Posterior vena cava (tissue), 2 donors: ENCODE measurements at regions not wholly inside any gene's neighbourhood (a gene's known extent, or its start where the extent isn't known, plus 50 kb on each side); places are given as distances from the start of the nearest gene placed in this dataset.

ENCODE experiments used
- DNase-seq: peaks from one replicate; pipeline ENCODE4 v3.0.0-alpha.2; 2020; ENCODE audit warnings: low spot score
- intact Hi-C, 2 donors: fragments of 100-400 bp; cut with DNase I; formaldehyde crosslinking; loops; one replicate each; pipeline versions ENCODE4 v1.14.1 to v1.14.2; 2022 to 2023
- donor health status: DM: yes; HTN: yes; CAD: no.
- donor health status: DM: yes; HTN: yes; CAD: no.

DNA sequence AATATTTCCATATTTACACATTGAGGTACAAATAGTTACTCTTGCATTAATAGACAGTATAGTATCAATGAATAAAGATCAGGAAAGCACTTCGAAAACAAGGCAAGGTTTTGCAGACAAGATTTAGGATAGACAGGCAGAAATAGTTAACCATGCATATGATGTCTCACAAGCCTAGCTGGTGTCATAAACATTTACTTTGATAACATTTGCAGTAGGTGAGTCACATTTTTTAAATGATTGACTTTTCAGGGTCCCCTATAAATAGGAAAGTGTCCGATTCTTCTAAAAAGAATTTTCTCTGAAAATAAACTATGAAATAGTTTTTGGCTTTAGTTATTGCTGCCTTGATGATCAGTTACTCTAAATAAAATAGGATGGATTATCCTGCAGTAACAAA, 162.1 kb downstream of the SNX18 start:
- intact Hi-C loops, result no loop called here
- no peak for DNase-seq

DNA sequence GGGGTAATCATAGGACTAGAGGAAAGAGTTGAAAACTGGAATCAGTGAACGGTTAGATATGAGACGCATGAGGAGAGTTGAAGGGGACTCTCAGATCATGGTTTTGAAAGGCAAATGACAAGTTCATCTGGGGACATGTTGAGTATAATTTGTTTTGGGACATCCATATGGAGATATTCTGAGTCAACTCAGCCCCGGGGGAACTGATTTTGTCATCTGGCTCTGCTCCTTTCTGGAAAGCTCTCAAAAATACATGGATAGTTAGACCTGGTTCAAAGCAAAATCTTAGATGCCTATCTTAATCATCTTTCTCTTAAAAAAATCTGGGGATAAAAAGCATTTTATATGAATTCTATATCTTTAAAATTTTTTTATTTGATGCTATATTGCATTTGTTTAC, 161.2 kb downstream of the SNX18 start:
- intact Hi-C loops, result no loop called here
- DNase-seq, result no peak

DNA sequence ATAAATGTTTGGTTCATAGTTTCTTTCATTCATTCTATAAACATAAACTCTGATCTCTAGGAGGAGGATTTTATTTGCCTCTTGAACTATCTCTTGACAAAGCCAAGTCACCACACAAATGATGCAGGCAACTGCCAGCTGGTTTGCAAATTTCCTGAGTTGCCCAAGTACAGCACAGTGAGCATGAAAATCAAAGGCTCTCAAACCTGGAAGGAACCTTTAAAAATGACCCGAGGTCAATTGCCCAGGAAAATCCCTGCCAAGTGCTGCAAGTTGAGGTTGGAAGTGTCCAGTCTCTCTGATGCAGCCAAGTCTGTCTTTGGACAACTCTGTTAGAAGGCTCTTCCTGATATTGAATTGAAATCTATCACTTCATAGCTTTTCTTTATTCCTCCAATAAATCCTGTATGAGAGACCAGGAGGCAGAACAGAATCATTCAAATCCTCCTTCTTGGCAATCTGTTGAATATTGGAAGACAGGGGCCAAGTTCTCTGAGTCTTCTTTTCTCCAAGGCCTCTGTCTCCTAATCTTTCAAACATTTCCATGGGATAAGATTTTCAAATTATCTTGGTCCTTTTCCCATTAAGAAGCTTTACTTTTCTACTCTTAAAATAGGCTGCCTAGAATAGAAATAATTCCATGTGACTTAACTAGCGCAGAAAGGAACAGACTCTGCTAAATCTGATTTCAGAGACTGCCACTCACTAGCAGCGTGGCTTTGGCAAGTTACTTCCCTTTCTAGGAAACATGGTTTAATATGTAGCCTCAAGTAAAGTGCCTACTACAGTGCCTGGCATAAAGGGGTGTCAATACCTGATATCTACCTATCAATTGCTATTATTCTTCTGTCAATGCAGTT, 159.2 kb downstream of the SNX18 start:
- no peak for DNase-seq
- intact Hi-C loops, result no loop called here

DNA sequence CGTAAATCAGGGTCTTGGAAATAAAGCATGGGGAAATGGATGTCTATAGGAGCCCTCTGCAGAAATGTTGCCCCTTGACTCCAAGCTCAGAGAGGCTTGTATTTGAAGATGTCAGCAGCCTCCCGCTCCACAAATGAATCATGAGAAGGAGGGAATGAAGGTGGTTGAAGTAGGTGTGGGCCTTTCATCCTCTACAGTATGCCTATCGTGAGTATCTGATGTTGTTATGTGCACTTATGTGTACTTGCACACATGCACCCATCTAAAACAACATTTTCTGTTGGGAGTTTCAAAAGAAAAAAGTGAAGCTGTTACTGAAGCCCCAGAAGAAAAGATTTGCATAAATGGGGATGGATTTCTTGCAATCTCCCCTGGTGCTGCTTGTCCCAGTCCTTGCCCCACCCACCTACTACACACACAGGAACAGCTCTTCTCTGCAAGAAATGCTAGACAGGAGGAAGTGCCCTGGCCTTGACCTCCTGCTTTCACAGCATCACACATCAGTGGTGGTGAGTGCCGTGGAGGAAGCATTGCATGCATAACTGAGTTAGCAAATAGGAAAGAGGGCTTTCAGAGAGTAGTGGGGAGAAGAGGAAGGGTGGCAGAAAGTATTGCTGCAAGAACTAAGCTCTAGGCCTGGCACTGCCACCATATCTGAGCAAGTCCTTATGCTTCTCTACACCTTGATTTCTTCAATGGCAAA, 156.1 kb downstream of the SNX18 start:
- intact Hi-C loops, result no loop called here
- DNase-seq, result peak; percentile 87

DNA sequence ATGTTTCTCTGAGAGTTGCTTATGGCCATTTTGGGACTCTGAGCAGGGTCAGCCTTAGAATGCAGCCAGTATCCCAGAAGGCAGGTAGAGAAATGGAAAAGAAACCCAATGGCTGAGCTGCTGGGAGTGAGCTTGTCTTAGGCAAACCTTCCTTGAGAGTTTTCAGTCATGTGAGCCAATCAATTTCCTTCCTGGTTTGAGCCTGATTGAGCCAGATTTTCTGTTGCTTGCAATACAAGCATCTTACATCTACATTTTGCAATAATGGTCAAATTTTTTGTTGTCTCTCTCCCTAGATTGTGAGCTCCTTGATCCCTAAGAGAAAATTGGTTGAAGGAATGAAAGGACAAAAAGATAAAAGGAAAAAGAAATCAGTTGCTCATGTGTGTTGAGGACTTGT, 155.3 kb downstream of the SNX18 start:
- intact Hi-C loops, result no loop called here
- DNase-seq, result no peak

DNA sequence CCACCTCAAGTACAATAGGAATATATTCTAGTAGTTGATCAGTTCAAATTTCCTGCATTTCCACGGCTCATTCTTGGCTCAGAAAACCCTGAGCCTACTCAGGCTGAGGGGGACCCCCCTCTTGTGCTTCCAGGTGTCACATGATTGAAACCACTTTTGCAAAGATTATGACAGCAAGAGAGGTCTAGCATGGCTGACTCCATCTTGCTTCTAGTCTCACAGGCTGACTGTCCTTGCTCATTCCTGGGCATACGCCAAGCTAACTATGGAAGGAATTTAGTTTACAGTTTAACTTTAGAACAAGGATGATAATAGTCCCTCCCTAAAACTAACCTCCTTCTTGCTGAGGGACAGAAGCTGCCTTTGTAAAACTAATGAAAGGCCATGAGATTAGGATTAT, 154.1 kb downstream of the SNX18 start:
- intact Hi-C loops, result no loop called here

DNA sequence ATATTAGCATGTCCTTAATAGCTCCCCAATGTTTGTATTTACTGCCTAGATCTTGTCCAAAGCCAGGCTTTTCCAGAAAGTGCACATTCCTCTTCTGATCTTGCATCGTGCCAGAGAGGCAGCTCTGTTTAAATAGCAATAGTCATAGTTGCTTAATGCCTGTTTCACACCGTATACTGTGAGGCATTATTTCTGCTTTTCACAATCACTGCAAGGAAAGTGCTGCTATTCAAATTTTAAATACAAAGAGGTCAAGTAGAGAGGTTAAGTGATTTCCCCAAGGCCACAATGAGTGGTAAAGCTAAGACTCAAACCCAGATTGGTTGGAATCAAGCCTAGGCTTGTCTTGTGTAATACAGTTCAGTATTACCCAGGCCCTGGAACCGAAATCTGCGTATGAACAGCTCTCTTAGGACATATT, 153.6 kb downstream of the SNX18 start:
- no peak for DNase-seq
- intact Hi-C loops, result no loop called here

More for the DNA sequence above, 154.1 kb downstream of the SNX18 start:
- no peak for DNase-seq

DNA sequence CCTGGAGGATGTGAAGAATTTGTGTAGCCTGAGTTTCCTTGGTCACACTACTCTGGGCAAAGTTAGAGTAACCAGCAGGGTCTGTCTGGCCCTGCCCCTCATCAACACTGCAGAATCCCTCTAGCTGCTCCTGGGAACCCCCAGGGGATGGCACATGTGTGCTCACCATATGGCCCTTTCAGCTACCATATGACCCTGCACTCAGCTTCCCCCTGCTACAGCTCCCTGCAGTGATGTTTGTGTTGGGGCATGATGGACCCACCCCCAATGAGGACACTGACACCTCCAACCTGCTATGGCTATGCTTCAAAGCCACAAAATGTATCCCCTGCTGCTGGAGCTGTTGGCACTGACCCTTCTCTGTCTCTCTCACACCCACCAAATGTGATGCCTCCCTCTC, 152.7 kb downstream of the SNX18 start:
- intact Hi-C loops, result no loop called here
- DNase-seq, result no peak

DNA sequence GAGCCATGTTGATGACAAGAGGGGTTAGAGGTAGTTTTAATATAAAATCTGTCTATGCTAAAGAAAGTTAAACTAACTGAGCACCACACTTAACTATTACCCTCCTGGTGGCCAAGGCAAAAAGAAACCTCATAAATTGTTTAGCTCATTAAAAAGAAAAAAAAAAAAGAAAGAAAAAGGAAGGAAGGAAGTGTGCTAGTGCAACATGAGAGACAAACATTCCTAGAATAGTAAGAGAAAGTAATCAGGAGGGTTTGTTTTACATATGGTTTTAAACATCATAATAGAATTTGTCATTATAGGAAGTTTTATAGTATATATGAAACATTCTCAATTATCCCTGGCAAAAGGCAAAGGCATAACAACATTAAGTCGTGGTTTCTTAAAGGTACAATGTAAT, 152.3 kb downstream of the SNX18 start:
- intact Hi-C loops, result no loop called here
- DNase-seq, result no peak

DNA sequence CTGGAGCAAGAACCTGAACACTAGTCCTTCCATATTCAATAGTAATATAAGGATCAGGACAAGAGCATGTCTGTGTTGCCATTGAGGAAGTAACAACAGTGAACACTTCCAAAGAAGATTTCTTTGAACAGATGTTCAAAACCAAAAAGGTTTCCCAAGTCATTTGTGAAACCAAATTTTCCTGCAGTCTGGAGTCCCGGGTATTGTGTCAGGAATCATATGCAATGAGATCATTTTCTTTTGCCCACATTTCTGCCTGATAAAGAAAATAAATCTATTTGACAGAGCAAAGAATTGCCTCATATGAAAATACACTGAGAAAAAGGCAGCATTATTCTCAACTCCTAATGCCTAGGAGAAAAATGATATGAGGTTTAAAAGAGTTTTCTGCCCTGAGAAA, 151.7 kb downstream of the SNX18 start:
- no peak for DNase-seq
- intact Hi-C loops, result no loop called here

DNA sequence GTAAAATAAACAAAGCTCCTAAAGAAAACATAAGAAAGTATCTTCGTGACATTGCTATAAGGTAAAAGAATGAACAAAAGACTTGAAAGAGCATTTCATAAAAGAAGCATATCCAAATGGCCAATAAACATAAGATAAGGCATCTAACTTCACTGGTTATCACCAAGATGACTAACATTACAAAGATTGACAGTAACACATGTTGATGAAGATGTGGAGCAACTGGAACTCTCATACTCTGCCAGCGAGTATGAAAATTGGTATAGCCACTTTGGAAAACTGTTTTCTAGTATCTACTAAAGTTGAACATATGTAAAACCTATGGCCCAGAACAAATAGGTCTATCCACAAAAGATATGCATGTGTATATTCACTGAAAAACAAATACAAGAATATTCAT, 150.5 kb downstream of the SNX18 start:
- DNase-seq, result no peak
- intact Hi-C loops, result no loop called here

DNA sequence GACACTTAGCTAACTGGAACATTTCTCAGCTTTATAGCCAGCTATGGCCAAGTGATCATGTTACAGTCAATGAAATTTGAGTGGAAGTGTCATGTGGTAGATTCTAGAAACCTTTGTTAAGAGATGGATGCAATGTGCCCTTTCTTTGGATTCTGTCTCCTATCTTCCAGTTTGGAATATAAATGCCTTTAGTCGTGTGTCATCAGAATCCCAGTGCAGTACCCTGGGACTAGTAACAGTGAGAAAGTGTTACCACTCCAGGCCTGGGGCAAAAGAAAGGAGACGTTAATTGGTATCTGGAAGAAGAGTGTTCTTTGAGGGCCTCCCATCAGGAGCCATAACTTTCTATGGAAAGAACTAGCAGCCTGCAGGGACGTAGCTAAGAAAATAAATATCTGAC, 149.6 kb downstream of the SNX18 start:
- intact Hi-C loops, result no loop called here
- DNase-seq, result no peak

DNA sequence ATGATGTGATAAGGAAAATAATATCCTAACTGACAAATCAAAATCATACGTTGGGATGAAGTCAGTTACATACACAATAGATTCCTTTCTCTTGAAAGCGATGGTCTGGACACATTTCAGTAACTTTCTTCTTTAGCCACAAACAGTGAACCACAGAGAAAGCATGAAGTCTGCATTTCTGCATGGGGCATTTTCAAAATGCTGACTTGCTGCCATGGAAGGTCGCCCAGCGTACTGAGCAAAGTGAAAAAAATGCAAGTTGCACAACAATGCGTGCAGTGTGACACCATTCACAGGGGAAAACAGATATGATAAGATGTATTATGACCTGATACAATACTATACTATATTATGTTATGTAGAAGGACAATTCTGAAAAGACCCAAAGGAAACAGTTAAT, 146.3 kb downstream of the SNX18 start:
- peak; percentile 85 for DNase-seq
- intact Hi-C loops, result loop anchor here in 1 of 2 donors (5.0 kb wide), 1 partner anchor 38 kb away; no protein-coding TSS in a partner anchor

DNA sequence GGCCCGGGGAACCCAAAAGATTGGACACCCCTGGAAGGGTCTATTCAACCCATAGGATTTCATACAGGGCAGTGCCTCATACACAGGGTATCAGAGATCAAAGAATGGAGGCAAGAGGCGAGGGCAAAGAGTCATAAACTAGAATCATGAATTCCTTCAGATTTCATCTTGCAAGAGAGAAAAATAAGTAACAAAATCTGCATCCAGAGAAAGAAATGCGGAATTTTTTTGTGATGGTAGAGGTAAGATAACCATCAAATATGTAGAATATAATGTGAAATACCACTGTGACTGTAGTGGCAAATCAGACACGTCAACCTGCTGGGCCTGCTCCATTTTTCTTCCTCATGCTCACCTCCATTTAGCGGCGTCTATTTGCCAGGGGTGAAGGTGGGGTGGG, 143.6 kb downstream of the SNX18 start:
- intact Hi-C loops, result loop anchor here in 1 of 2 donors (5.0 kb wide), 1 partner anchor 41 kb away; no protein-coding TSS in a partner anchor
- no peak for DNase-seq

DNA sequence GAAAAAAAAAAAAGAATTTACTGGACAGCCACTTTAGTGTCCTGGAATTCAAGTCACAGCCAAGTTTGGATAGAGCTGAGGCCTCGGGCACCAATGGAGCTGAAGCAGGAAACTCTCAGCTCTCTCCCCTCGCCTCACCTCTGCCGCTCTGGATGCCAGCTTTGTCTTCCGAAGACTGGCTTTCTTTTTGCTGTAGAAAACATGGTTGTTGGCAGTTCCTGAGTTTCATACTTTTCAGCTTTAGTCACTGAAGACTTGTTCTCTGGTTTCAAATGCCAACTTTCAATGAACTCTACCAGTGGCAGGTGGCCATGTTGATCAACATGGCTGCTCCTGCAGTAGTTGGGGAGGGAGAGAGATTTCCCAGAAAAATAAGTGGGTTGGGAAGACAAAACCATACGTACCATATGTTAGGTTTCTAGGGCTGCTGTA, 142.2 kb downstream of the SNX18 start:
- DNase-seq, result no peak

DNA sequence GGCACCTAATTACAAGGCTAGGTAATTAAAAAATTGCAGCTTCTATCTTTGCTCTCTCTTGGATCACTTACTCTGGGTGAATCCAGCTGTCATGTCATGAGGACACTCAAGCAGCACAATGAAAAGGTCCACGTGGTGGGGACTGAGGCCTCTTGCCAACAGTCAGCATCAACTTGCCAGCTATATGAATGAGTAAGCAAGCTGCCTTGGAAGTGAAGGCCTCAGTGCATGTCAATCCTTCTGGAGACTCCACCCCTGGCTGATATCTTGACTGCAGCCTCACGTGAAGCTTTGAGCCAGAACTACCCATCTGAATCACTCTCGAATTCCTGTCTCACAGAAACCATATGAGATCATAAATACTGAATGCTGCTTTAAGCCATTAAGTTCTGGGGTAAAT, 140.5 kb downstream of the SNX18 start:
- DNase-seq, result no peak
- intact Hi-C loops, result no loop called here

More for the DNA sequence above, 142.2 kb downstream of the SNX18 start:
- intact Hi-C loops, result loop anchor here in 1 of 2 donors (5.0 kb wide), 1 partner anchor 43 kb away; no protein-coding TSS in a partner anchor

DNA sequence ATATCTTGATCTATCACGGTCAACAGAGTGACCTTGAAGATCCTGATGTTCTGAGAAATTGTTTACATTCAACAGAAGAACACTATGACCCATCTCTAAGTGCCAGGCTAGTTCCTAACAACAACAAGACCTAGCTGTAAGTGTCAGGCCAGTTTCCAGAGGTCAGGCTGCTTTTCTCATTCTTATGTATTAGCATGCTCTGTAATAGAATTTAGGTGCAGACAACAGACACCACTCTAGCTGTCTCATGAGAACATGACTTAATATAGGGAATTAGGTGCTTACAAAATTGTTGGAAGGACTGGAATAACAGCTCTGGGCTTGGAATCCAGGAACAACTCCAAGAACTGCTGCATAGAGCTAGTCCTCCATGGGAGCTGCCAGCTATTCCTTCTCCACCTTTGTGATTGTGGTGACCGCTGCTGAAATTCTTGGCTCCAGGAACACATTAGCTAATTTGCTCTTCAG, 138.7 kb downstream of the SNX18 start:
- intact Hi-C loops, result no loop called here
- DNase-seq, result no peak

DNA sequence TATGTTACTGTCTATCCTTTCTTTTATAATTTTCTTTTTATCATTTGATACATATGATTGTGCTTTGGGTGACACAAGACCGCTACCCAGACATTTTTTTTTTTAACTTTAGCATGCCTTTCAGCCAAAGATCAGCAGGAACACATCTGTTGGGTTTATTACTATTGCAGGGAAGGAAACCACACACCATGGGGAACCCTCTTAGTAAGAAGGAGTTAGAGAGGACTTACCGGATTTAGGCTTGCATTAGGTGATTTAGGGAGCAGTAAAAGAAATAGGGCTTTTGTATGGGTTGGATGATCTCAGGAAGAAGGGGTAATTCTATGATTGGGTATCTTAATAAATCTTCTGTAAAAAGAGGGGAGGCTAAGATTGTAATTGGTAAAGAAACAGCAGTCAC, 138.2 kb downstream of the SNX18 start:
- intact Hi-C loops, result no loop called here
- DNase-seq, result no peak

DNA sequence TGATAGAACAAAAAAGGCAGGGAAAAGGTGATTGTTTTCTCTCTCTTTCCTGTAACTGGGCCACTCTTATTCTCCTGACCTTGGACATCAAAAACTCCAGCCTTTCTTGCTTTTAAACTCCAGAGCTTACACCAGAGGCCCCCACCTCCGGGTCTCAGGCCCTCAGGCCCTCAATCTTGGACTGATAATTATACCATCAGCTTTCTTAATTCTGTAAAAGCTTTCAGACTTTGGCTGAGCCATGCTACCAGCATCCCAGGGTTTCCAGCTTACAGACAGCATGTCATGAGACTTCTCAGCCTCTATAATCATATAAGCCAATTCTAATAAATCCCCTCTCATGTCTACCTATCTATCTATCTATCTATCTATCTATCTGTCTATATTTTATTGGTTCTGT, 137.7 kb downstream of the SNX18 start:
- no peak for DNase-seq
- intact Hi-C loops, result no loop called here

DNA sequence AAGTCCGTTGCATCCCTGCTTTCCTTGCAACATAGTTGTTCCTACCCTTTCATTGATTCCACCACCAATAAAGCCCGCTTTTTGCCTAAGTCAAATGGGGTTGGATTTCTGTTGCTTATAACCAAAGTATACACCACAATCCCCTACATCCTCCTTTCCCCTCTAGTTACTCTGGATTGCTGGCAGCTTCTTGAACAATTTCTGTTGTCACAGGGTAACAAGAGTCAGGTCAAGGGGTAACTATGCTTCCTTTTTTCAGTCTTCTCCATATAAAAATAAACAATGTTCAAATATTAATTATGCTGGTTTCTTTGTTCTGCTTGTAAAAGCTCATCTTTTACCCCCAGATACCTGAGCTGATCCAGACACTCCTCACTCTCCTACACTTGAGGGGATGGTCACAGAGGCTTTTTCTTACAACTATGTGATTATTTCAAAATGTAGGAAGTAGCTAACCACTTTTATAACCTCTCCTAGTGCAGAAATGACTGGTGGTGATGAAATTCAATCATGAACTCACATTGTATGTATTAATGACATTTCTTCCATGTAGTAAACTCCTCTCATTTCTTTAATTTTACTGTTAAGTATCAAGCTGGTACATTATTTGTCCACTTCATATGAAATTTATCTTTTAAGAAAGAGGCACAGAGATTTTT, 136.5 kb downstream of the SNX18 start:
- no peak for DNase-seq
- intact Hi-C loops, result no loop called here
